ENCODE measurements at regions not wholly inside any gene's neighbourhood (a gene's known extent, or its start where the extent isn't known, plus 50 kb on each side); places are given as distances from the start of the nearest gene placed in this dataset.

DNA sequence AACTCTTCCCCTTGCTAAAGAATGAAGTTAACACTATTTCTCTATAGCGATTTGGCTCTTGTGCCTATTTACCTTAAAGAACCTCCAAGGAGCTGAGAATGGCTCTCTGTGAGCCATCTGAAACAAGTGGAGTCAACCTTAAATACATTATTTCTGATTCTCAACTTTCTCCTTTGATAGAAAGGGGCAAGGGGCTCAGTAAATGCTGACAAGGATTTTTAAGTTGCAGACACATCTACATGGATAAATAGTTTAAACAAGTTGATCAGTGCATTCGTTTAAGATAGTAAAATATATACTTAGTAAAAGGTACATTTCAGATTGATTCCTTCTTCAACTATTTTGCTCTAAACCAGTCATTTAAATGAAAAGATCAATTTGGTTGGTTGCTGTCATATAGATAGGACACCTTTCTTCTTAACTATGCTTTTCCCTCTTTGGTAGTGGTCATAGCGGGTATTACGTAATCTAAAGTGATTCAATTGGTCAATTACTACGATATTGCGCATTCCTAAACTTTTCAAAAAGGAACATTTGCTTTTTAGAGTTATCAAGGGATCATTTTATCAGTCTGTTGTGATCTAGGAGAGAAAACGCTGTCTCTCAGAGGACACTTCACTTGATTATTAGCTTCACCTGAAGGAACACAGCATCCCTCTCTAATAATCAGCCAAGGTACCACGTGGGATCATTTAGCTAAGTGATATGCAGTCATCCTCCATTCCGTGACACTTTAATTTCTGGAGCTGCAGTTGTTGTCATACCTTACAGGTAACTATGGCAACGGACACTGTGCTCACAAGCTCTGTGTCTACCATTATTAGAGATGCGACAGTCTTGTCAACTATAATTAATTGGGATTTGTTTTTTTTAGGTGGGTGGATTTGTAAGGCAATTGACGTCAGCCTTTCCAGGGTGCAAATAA lies 50.9 kb upstream of the KCNE4 start:
- H3K27me3 Mint-ChIP-seq (ENCODE audit: low read depth): no peaks in the 10 kb centered on the region
- no peak for DNase-seq (ENCODE audit: low spot score)
- CTCF ChIA-PET: no interaction called here
- TF ChIP-seq, protein P1, sequence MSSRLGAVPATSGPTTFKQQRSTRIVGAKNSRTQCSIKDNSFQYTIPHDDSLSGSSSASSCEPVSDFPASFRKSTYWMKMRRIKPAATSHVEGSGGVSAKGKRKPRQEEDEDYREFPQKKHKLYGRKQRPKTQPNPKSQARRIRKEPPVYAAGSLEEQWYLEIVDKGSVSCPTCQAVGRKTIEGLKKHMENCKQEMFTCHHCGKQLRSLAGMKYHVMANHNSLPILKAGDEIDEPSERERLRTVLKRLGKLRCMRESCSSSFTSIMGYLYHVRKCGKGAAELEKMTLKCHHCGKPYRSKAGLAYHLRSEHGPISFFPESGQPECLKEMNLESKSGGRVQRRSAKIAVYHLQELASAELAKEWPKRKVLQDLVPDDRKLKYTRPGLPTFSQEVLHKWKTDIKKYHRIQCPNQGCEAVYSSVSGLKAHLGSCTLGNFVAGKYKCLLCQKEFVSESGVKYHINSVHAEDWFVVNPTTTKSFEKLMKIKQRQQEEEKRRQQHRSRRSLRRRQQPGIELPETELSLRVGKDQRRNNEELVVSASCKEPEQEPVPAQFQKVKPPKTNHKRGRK (CRISPR knock-in tag; IDR thresholded peaks at IDR 0.05; ENCODE audit: borderline replicate concordance): no peak
- TF ChIP-seq, protein P2, sequence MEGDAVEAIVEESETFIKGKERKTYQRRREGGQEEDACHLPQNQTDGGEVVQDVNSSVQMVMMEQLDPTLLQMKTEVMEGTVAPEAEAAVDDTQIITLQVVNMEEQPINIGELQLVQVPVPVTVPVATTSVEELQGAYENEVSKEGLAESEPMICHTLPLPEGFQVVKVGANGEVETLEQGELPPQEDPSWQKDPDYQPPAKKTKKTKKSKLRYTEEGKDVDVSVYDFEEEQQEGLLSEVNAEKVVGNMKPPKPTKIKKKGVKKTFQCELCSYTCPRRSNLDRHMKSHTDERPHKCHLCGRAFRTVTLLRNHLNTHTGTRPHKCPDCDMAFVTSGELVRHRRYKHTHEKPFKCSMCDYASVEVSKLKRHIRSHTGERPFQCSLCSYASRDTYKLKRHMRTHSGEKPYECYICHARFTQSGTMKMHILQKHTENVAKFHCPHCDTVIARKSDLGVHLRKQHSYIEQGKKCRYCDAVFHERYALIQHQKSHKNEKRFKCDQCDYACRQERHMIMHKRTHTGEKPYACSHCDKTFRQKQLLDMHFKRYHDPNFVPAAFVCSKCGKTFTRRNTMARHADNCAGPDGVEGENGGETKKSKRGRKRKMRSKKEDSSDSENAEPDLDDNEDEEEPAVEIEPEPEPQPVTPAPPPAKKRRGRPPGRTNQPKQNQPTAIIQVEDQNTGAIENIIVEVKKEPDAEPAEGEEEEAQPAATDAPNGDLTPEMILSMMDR (IDR thresholded peaks at IDR 0.05): no peak
- TF ChIP-seq, protein P3, sequence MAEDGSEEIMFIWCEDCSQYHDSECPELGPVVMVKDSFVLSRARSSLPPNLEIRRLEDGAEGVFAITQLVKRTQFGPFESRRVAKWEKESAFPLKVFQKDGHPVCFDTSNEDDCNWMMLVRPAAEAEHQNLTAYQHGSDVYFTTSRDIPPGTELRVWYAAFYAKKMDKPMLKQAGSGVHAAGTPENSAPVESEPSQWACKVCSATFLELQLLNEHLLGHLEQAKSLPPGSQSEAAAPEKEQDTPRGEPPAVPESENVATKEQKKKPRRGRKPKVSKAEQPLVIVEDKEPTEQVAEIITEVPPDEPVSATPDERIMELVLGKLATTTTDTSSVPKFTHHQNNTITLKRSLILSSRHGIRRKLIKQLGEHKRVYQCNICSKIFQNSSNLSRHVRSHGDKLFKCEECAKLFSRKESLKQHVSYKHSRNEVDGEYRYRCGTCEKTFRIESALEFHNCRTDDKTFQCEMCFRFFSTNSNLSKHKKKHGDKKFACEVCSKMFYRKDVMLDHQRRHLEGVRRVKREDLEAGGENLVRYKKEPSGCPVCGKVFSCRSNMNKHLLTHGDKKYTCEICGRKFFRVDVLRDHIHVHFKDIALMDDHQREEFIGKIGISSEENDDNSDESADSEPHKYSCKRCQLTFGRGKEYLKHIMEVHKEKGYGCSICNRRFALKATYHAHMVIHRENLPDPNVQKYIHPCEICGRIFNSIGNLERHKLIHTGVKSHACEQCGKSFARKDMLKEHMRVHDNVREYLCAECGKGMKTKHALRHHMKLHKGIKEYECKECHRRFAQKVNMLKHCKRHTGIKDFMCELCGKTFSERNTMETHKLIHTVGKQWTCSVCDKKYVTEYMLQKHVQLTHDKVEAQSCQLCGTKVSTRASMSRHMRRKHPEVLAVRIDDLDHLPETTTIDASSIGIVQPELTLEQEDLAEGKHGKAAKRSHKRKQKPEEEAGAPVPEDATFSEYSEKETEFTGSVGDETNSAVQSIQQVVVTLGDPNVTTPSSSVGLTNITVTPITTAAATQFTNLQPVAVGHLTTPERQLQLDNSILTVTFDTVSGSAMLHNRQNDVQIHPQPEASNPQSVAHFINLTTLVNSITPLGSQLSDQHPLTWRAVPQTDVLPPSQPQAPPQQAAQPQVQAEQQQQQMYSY (CRISPR knock-in tag; IDR thresholded peaks at IDR 0.05): no peak
- no peak for TF ChIP-seq ZNF219 (CRISPR knock-in tag; IDR thresholded peaks at IDR 0.05; ENCODE audit: borderline replicate concordance)
- no peak for TF ChIP-seq IRF2 (CRISPR knock-in tag; IDR thresholded peaks at IDR 0.05; ENCODE audit: borderline replicate concordance, low read depth)
- TF ChIP-seq, protein P4, sequence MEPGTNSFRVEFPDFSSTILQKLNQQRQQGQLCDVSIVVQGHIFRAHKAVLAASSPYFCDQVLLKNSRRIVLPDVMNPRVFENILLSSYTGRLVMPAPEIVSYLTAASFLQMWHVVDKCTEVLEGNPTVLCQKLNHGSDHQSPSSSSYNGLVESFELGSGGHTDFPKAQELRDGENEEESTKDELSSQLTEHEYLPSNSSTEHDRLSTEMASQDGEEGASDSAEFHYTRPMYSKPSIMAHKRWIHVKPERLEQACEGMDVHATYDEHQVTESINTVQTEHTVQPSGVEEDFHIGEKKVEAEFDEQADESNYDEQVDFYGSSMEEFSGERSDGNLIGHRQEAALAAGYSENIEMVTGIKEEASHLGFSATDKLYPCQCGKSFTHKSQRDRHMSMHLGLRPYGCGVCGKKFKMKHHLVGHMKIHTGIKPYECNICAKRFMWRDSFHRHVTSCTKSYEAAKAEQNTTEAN (CRISPR knock-in tag; IDR thresholded peaks at IDR 0.05): no peak
- TF ChIP-seq ZNF423 (CRISPR knock-in tag; IDR thresholded peaks at IDR 0.05): no peak
- TF ChIP-seq NFATC4 (CRISPR knock-in tag; IDR thresholded peaks at IDR 0.05): no peak
- TF ChIP-seq, protein P5, sequence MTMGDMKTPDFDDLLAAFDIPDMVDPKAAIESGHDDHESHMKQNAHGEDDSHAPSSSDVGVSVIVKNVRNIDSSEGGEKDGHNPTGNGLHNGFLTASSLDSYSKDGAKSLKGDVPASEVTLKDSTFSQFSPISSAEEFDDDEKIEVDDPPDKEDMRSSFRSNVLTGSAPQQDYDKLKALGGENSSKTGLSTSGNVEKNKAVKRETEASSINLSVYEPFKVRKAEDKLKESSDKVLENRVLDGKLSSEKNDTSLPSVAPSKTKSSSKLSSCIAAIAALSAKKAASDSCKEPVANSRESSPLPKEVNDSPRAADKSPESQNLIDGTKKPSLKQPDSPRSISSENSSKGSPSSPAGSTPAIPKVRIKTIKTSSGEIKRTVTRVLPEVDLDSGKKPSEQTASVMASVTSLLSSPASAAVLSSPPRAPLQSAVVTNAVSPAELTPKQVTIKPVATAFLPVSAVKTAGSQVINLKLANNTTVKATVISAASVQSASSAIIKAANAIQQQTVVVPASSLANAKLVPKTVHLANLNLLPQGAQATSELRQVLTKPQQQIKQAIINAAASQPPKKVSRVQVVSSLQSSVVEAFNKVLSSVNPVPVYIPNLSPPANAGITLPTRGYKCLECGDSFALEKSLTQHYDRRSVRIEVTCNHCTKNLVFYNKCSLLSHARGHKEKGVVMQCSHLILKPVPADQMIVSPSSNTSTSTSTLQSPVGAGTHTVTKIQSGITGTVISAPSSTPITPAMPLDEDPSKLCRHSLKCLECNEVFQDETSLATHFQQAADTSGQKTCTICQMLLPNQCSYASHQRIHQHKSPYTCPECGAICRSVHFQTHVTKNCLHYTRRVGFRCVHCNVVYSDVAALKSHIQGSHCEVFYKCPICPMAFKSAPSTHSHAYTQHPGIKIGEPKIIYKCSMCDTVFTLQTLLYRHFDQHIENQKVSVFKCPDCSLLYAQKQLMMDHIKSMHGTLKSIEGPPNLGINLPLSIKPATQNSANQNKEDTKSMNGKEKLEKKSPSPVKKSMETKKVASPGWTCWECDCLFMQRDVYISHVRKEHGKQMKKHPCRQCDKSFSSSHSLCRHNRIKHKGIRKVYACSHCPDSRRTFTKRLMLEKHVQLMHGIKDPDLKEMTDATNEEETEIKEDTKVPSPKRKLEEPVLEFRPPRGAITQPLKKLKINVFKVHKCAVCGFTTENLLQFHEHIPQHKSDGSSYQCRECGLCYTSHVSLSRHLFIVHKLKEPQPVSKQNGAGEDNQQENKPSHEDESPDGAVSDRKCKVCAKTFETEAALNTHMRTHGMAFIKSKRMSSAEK (CRISPR knock-in tag; IDR thresholded peaks at IDR 0.05; ENCODE audit: borderline replicate concordance): no peak
- no peak for TF ChIP-seq NR2C2 (CRISPR knock-in tag; IDR thresholded peaks at IDR 0.05)
- TF ChIP-seq JAZF1 (CRISPR knock-in tag; IDR thresholded peaks at IDR 0.05): no peak
- TF ChIP-seq FOXJ3 (CRISPR knock-in tag; IDR thresholded peaks at IDR 0.05; ENCODE audit: borderline replicate concordance): no peak
- TF ChIP-seq FOXK1 (CRISPR knock-in tag; IDR thresholded peaks at IDR 0.05): no peak
- TF ChIP-seq, protein P6, sequence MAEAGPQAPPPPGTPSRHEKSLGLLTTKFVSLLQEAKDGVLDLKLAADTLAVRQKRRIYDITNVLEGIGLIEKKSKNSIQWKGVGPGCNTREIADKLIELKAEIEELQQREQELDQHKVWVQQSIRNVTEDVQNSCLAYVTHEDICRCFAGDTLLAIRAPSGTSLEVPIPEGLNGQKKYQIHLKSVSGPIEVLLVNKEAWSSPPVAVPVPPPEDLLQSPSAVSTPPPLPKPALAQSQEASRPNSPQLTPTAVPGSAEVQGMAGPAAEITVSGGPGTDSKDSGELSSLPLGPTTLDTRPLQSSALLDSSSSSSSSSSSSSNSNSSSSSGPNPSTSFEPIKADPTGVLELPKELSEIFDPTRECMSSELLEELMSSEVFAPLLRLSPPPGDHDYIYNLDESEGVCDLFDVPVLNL (CRISPR knock-in tag; IDR thresholded peaks at IDR 0.05; ENCODE audit: borderline replicate concordance, low read depth): no peak
- H3K9me3 Mint-ChIP-seq: peaks cover 10% of the 10 kb centered on the region; the same call in 1 of the 2 replicates
- POLR2A ChIA-PET: no interaction called here
- ATAC-seq: no peak
- no peak overlapping the region for H3K4me3 Mint-ChIP-seq
- no peaks in the 10 kb centered on the region for H3K4me1 Mint-ChIP-seq
- no peaks in the 10 kb centered on the region for H3K36me3 Mint-ChIP-seq
- H3K27ac Mint-ChIP-seq: no peak overlapping the region

All from WTC11 (cell line).